Mesothelial cell of epicardium (in vitro differentiated cells): ENCODE measurements at regions not wholly inside any gene's neighbourhood (a gene's known extent, or its start where the extent isn't known, plus 50 kb on each side); places are given as distances from the start of the nearest gene placed in this dataset.

Experiments
- DNase-seq, 2 experiments: peaks; one replicate each; pipeline ENCODE4 v3.0.0; 2021; ENCODE audit warnings: low spot score in 2 of 2; ENCODE audit not compliant: unreplicated experiment in 2 of 2
- H3K27ac Mint-ChIP-seq: 2 replicates; pipeline ENCODE4 v1.8.0; 2021; ENCODE audit warnings: mixed read lengths
- H3K27me3 Mint-ChIP-seq: 2 replicates; pipeline ENCODE4 v1.8.0; 2021; ENCODE audit warnings: low read depth, mixed read lengths
- H3K36me3 Mint-ChIP-seq: 2 replicates; pipeline ENCODE4 v1.8.0; 2021; ENCODE audit warnings: mixed read lengths
- H3K4me1 Mint-ChIP-seq: 2 replicates; pipeline ENCODE4 v1.8.0; 2021; ENCODE audit warnings: mixed read lengths
- H3K4me3 Mint-ChIP-seq: 2 replicates; pipeline ENCODE4 v1.8.0; 2021; ENCODE audit warnings: mild to moderate bottlenecking, moderate library complexity, mixed read lengths
- H3K9me3 Mint-ChIP-seq: 2 replicates; pipeline ENCODE4 v1.8.0; 2021; ENCODE audit warnings: mixed read lengths
- CTCF ChIP-seq: fragments of 200-600 bp; sonication (generic); IDR thresholded peaks from one replicate; pipeline ENCODE4 v1.5.0; 2021; ENCODE audit warnings: antibody characterized with exemption; ENCODE audit not compliant: unreplicated experiment

- Mint-ChIP-seq H3K9me3 (peaks cover 8% of the 10 kb centered on the region), H3K36me3 (no peaks in the 10 kb centered on the region)
These were observed 114.1 kb upstream of the IGFBP3 start for GRCh38 chr7:46035166-46035565.

DNA sequence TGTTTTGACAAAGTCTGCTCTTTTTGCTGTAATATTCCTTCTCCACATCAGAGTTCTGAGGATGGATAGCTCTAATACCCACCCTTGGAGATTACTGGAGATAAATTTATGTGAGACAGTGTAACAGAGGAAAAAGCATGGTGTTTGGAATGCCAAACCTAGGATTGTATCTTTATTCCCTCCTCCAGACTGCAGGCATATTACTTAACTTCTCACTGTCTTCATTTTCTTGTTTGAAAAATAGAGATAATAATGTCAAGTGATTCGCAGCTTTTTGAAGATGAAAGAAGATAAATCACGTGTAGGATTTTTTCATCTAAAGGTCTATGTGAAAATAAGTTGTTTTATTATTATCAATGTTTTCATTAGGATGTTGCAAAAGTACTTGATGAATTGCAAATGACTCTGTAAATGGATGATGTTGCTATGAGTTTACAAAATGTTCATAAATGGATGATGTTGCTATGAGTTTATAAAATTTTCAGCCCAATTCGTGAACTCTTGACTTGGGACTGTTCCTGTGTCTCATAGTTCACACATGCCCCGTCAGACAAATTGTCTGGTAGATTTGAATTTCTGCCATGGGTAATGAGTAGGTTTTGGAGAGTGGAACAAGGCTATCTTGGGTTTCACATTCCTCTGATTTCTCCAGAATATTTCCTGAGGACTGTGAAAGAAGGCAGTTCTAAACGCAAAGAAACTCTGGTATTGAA lies 113.1 kb upstream of the IGFBP3 start:
- no peak for TF ChIP-seq CTCF
- peaks cover 15% of the 10 kb centered on the region for H3K9me3 Mint-ChIP-seq
- H3K36me3 Mint-ChIP-seq = peaks cover 3% of the 10 kb centered on the region
- no peak for DNase-seq
- peaks cover 28% of the 10 kb centered on the region for H3K4me1 Mint-ChIP-seq
- no peak overlapping the region for H3K27ac Mint-ChIP-seq
- H3K4me3 Mint-ChIP-seq = no peak overlapping the region
- H3K27me3 Mint-ChIP-seq = no peaks in the 10 kb centered on the region

More at GRCh38 chr7:46035166-46035565, 114.1 kb upstream of the IGFBP3 start:
- H3K4me1 Mint-ChIP-seq = peaks cover 35% of the 10 kb centered on the region
- no peaks in the 10 kb centered on the region for H3K27me3 Mint-ChIP-seq
- DNase-seq = no peak
- no peak overlapping the region for H3K4me3 Mint-ChIP-seq
- TF ChIP-seq CTCF = no peak
- H3K27ac Mint-ChIP-seq = no peak overlapping the region

DNA sequence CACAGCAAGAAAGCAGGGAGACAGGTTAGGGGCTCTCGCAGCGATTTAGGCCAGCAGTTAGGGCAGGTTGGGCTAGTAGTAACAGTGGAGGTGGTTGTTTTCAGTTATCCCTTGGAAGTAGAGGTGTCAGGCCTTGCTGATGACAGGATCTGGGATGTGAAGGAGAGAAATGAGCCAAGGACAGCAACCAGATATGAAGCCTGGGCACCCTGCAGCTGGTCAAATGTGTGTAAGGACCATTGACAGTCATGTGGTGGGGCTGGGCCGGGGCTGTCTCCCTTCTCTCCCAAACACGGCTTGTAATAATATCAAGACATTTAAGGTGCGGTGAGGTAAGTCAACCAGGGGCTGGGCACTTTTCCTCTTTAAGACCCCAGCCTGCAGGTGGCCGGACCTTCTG lies 112.5 kb upstream of the IGFBP3 start:
- no peak for DNase-seq
- no peaks in the 10 kb centered on the region for H3K27me3 Mint-ChIP-seq
- H3K4me3 Mint-ChIP-seq = no peak overlapping the region
- TF ChIP-seq CTCF = no peak
- H3K27ac Mint-ChIP-seq = no peak overlapping the region
- H3K4me1 Mint-ChIP-seq = peaks cover 26% of the 10 kb centered on the region
- peaks cover 3% of the 10 kb centered on the region for H3K36me3 Mint-ChIP-seq
- H3K9me3 Mint-ChIP-seq = peaks cover 21% of the 10 kb centered on the region

GRCh38 chr7:46032942-46033341 lies 111.9 kb upstream of the IGFBP3 start:
- peaks cover 3% of the 10 kb centered on the region for H3K36me3 Mint-ChIP-seq
- H3K27ac Mint-ChIP-seq = no peak overlapping the region
- peaks cover 24% of the 10 kb centered on the region for H3K4me1 Mint-ChIP-seq
- no peak for TF ChIP-seq CTCF
- H3K27me3 Mint-ChIP-seq = no peaks in the 10 kb centered on the region
- no peak for DNase-seq
- peaks cover 26% of the 10 kb centered on the region for H3K9me3 Mint-ChIP-seq
- H3K4me3 Mint-ChIP-seq = no peak overlapping the region

- Mint-ChIP-seq H3K27me3 (no peaks in the 10 kb centered on the region), H3K4me3 (no peak overlapping the region), H3K27ac (no peak overlapping the region), H3K9me3 (peaks cover 31% of the 10 kb centered on the region), H3K36me3 (peaks cover 3% of the 10 kb centered on the region), H3K4me1 (peaks cover 20% of the 10 kb centered on the region)
- TF ChIP-seq CTCF = no peak
- DNase-seq = no peak
These were observed 111.3 kb upstream of the IGFBP3 start for GRCh38 chr7:46032353-46032752.
